ENCODE measurements at regions not wholly inside any gene's neighbourhood (a gene's known extent, or its start where the extent isn't known, plus 50 kb on each side); places are given as distances from the start of the nearest gene placed in this dataset.

GRCh38 chr4:133452678-133453077, 303.6 kb downstream of the PCDH10 start:
- Histone ChIP-seq H3K9me2 (no peaks in the 10 kb centered on the region), H3K79me2 (ENCODE audit: insufficient read depth) (no peaks in the 10 kb centered on the region), H3K27me3 (ENCODE audit: insufficient read depth) (no peaks in the 10 kb centered on the region), H3K4me3 (ENCODE audit: low read depth in 2 of 2, low read length in 1 of 2) (no peak overlapping the region), H3K4me2 (no peak overlapping the region), H2AFZ (ENCODE audit: low read depth) (no peak overlapping the region), H3F3A (replicated peaks; ENCODE audit: insufficient read depth) (no peaks in the 10 kb centered on the region), H3K9me3 (no peaks in the 10 kb centered on the region), H3K4me1 (ENCODE audit: control insufficient read depth in 1 of 2, insufficient read depth in 2 of 2, low read depth in 1 of 2, low read length in 1 of 2) (no peaks in the 10 kb centered on the region), H3K27ac (ENCODE audit: low read depth in 2 of 2, low read length in 1 of 2) (no peak overlapping the region), H3K36me3 (replicated peaks in 1 of 2; ENCODE audit: control insufficient read depth in 1 of 2, insufficient read depth in 2 of 2, low read length in 1 of 2) (no peaks in the 10 kb centered on the region), H3K9ac (no peak overlapping the region), H4K20me1 (ENCODE audit: insufficient read depth) (no peaks in the 10 kb centered on the region)
- ChIA-PET CTCF (no interaction called here), POLR2A (no interaction called here)
- 21% methylated on average over 2 of the region's 2 CpGs for WGBS (ENCODE audit: low lambda C conversion rate)
- TF ChIP-seq MXI1 (IDR thresholded peaks at IDR 0.05; ENCODE audit: low read depth, low read length) (no peak), MEF2A (IDR thresholded peaks at IDR 0.05; ENCODE audit: borderline replicate concordance, low read depth) (no peak), POLR2AphosphoS5 (IDR thresholded peaks at IDR 0.05; ENCODE audit: low read depth, low read length) (no peak), USF1 (IDR thresholded peaks at IDR 0.05; ENCODE audit: borderline replicate concordance, low read depth) (no peak), FOXM1 (IDR thresholded peaks at IDR 0.05; ENCODE audit: low read depth) (no peak)
- no peak for DNase-seq

DNA sequence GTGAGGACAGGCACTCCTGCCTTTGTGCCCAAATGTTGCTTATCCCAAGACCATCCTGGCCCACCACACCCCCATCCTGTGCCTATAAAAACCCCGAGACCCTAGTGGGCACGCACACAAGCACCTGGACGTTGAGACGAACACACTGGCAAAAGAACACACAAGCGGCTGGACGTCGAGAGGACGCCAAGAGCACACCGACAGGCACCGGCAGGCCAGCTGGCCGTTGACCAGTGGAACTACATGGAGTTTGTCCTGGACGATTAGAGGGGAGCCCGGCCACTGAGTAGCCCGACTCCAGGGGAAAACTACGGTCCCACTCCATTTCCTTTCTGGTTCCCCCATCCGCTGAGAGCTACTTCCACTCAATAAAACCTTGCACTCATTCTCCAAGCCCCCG, 301.7 kb downstream of the PCDH10 start:
- Histone ChIP-seq H3K4me2 (no peak overlapping the region), H3K9ac (no peak overlapping the region), H3F3A (replicated peaks; ENCODE audit: insufficient read depth) (no peaks in the 10 kb centered on the region), H2AFZ (ENCODE audit: low read depth) (no peak overlapping the region), H3K9me3 (no peaks in the 10 kb centered on the region), H3K9me2 (no peaks in the 10 kb centered on the region), H3K79me2 (ENCODE audit: insufficient read depth) (no peaks in the 10 kb centered on the region), H3K36me3 (replicated peaks in 1 of 2; ENCODE audit: control insufficient read depth in 1 of 2, insufficient read depth in 2 of 2, low read length in 1 of 2) (no peaks in the 10 kb centered on the region), H3K4me3 (ENCODE audit: low read depth in 2 of 2, low read length in 1 of 2) (no peak overlapping the region), H4K20me1 (ENCODE audit: insufficient read depth) (no peaks in the 10 kb centered on the region), H3K27me3 (ENCODE audit: insufficient read depth) (no peaks in the 10 kb centered on the region), H3K27ac (ENCODE audit: low read depth in 2 of 2, low read length in 1 of 2) (no peak overlapping the region), H3K4me1 (ENCODE audit: control insufficient read depth in 1 of 2, insufficient read depth in 2 of 2, low read depth in 1 of 2, low read length in 1 of 2) (no peaks in the 10 kb centered on the region)
- CTCF ChIA-PET, result no interaction called here
- TF ChIP-seq, protein P1, sequence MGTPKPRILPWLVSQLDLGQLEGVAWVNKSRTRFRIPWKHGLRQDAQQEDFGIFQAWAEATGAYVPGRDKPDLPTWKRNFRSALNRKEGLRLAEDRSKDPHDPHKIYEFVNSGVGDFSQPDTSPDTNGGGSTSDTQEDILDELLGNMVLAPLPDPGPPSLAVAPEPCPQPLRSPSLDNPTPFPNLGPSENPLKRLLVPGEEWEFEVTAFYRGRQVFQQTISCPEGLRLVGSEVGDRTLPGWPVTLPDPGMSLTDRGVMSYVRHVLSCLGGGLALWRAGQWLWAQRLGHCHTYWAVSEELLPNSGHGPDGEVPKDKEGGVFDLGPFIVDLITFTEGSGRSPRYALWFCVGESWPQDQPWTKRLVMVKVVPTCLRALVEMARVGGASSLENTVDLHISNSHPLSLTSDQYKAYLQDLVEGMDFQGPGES (IDR thresholded peaks at IDR 0.05; ENCODE audit: low read depth, low read length), result no peak
- no peak for TF ChIP-seq MEF2A (IDR thresholded peaks at IDR 0.05; ENCODE audit: borderline replicate concordance, low read depth)
- WGBS (ENCODE audit: low lambda C conversion rate), result 31% methylated on average over 17 of the region's 17 CpGs
- no peak for DNase-seq
- POLR2A ChIA-PET, result no interaction called here

- CTCF ChIA-PET, result no interaction called here
- TF ChIP-seq EZH2phosphoT487 (IDR thresholded peaks at IDR 0.05; ENCODE audit: borderline replicate concordance, low read depth), result no peak
- no peak for TF ChIP-seq USF1 (IDR thresholded peaks at IDR 0.05; ENCODE audit: borderline replicate concordance, low read depth)
- TF ChIP-seq, protein P2, sequence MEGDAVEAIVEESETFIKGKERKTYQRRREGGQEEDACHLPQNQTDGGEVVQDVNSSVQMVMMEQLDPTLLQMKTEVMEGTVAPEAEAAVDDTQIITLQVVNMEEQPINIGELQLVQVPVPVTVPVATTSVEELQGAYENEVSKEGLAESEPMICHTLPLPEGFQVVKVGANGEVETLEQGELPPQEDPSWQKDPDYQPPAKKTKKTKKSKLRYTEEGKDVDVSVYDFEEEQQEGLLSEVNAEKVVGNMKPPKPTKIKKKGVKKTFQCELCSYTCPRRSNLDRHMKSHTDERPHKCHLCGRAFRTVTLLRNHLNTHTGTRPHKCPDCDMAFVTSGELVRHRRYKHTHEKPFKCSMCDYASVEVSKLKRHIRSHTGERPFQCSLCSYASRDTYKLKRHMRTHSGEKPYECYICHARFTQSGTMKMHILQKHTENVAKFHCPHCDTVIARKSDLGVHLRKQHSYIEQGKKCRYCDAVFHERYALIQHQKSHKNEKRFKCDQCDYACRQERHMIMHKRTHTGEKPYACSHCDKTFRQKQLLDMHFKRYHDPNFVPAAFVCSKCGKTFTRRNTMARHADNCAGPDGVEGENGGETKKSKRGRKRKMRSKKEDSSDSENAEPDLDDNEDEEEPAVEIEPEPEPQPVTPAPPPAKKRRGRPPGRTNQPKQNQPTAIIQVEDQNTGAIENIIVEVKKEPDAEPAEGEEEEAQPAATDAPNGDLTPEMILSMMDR (IDR thresholded peaks at IDR 0.05), result no peak
- no peak for TF ChIP-seq USF2 (IDR thresholded peaks at IDR 0.05; ENCODE audit: borderline replicate concordance, low read depth, low read length)
- no peak for TF ChIP-seq FOXM1 (IDR thresholded peaks at IDR 0.05; ENCODE audit: low read depth)
- TF ChIP-seq POLR2AphosphoS5 (IDR thresholded peaks at IDR 0.05; ENCODE audit: low read depth, low read length), result no peak
- TF ChIP-seq JUND (IDR thresholded peaks at IDR 0.05), result no peak
- TF ChIP-seq RFX5 (IDR thresholded peaks at IDR 0.05; ENCODE audit: low read length), result no peak
- TF ChIP-seq, protein P3, sequence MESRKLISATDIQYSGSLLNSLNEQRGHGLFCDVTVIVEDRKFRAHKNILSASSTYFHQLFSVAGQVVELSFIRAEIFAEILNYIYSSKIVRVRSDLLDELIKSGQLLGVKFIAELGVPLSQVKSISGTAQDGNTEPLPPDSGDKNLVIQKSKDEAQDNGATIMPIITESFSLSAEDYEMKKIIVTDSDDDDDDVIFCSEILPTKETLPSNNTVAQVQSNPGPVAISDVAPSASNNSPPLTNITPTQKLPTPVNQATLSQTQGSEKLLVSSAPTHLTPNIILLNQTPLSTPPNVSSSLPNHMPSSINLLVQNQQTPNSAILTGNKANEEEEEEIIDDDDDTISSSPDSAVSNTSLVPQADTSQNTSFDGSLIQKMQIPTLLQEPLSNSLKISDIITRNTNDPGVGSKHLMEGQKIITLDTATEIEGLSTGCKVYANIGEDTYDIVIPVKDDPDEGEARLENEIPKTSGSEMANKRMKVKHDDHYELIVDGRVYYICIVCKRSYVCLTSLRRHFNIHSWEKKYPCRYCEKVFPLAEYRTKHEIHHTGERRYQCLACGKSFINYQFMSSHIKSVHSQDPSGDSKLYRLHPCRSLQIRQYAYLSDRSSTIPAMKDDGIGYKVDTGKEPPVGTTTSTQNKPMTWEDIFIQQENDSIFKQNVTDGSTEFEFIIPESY (IDR thresholded peaks at IDR 0.05; ENCODE audit: borderline replicate concordance, low read depth), result no peak
- no peak for TF ChIP-seq MEF2A (IDR thresholded peaks at IDR 0.05; ENCODE audit: borderline replicate concordance, low read depth)
- TF ChIP-seq TEAD4 (IDR thresholded peaks at IDR 0.05; ENCODE audit: borderline replicate concordance, insufficient read depth), result no peak
Observed at GRCh38 chr4:133440404-133440803, 291.3 kb downstream of the PCDH10 start.

More at GRCh38 chr4:133440404-133440803, 291.3 kb downstream of the PCDH10 start:
- H3K27me3 ChIP-seq (ENCODE audit: insufficient read depth), result no peaks in the 10 kb centered on the region
- no peak for DNase-seq
- no peak overlapping the region for H3K9ac ChIP-seq
- H2AFZ ChIP-seq (ENCODE audit: low read depth), result no peak overlapping the region
- H3K9me3 ChIP-seq, result no peaks in the 10 kb centered on the region
- H3K36me3 ChIP-seq (replicated peaks in 1 of 2; ENCODE audit: control insufficient read depth in 1 of 2, insufficient read depth in 2 of 2, low read length in 1 of 2), result no peaks in the 10 kb centered on the region
- no peaks in the 10 kb centered on the region for H3K79me2 ChIP-seq (ENCODE audit: insufficient read depth)
- H4K20me1 ChIP-seq (ENCODE audit: insufficient read depth), result no peaks in the 10 kb centered on the region
- no peak overlapping the region for H3K27ac ChIP-seq (ENCODE audit: low read depth in 2 of 2, low read length in 1 of 2)
- H3F3A ChIP-seq (replicated peaks; ENCODE audit: insufficient read depth), result no peaks in the 10 kb centered on the region
- H3K9me2 ChIP-seq, result no peaks in the 10 kb centered on the region
- no peaks in the 10 kb centered on the region for H3K4me1 ChIP-seq (ENCODE audit: control insufficient read depth in 1 of 2, insufficient read depth in 2 of 2, low read depth in 1 of 2, low read length in 1 of 2)
- no peak overlapping the region for H3K4me2 ChIP-seq
- POLR2A ChIA-PET, result no interaction called here
- H3K4me3 ChIP-seq (ENCODE audit: low read depth in 2 of 2, low read length in 1 of 2), result no peak overlapping the region
